ENCODE measurements at regions not wholly inside any gene's neighbourhood (a gene's known extent, or its start where the extent isn't known, plus 50 kb on each side); places are given as distances from the start of the nearest gene placed in this dataset.

GRCh38 chr6:154928325-154928922 lies 66.7 kb upstream of the TIAM2 start:
- no peak overlapping the region for H3K27ac ChIP-seq (ENCODE audit: low read depth, low read length)
- H3K23ac ChIP-seq (ENCODE audit: insufficient read length) = no peak overlapping the region
- CTCF ChIA-PET (ENCODE audit: partially characterized antibody) = interaction anchor here (0.5 to 10.4 kb wide), 65 partner anchors 9 to 353 kb away, joined by 3 to 98 read pairs (median 4); partner anchors contain the start of gene TIAM2
- TF ChIP-seq GABPA (IDR thresholded peaks at IDR 0.05; ENCODE audit: borderline replicate concordance, insufficient read depth, low read length) = no peak
- no peak for TF ChIP-seq GTF2F1 (IDR thresholded peaks at IDR 0.05; ENCODE audit: borderline replicate concordance, low read depth, low read length)
- TF ChIP-seq KDM4A (IDR thresholded peaks at IDR 0.05; ENCODE audit: low read depth, low read length, severe bottlenecking) = no peak
- TF ChIP-seq CHD1 (IDR thresholded peaks at IDR 0.05; ENCODE audit: low read depth, low read length) = no peak
- TF ChIP-seq TEAD4 (IDR thresholded peaks at IDR 0.05; ENCODE audit: low read depth, low read length) = 0 out of 2 replicates have a peak, but pooled peaks have one; percentile 7
- no peak for TF ChIP-seq NRF1 (IDR thresholded peaks at IDR 0.05; ENCODE audit: low read depth, low read length)
- TF ChIP-seq SRF (IDR thresholded peaks at IDR 0.05; ENCODE audit: low read depth, low read length) = no peak
- TF ChIP-seq JUN (IDR thresholded peaks at IDR 0.05; ENCODE audit: low read depth, low read length) = no peak
- 0 out of 2 replicates have a peak, but pooled peaks have one; percentile 12 for TF ChIP-seq CEBPB (IDR thresholded peaks at IDR 0.05; ENCODE audit: low read depth, low read length)
- no peak for TF ChIP-seq RXRA (IDR thresholded peaks at IDR 0.05; ENCODE audit: insufficient read depth, low read depth, low read length)
- TF ChIP-seq CTBP2 (IDR thresholded peaks at IDR 0.05; ENCODE audit: borderline replicate concordance, insufficient read depth, insufficient read length, low read length) = no peak
- no peak for TF ChIP-seq ATF3 (IDR thresholded peaks at IDR 0.05; ENCODE audit: insufficient read depth, low read depth, low read length)
- no peak for TF ChIP-seq POLR2A (IDR thresholded peaks at IDR 0.05; ENCODE audit: control extremely low read depth in 1 of 2, low read depth in 2 of 2, low read length in 2 of 2)
- no peak for TF ChIP-seq KDM1A (IDR thresholded peaks at IDR 0.05; ENCODE audit: borderline replicate concordance, low read length)

More at GRCh38 chr6:154928325-154928922, 66.7 kb upstream of the TIAM2 start:
- H2AK5ac ChIP-seq (ENCODE audit: low read depth, low read length) = no peak overlapping the region
- H3K79me2 ChIP-seq (ENCODE audit: control insufficient read depth in 1 of 2, insufficient read depth in 2 of 2, low read length in 2 of 2) = no peaks in the 10 kb centered on the region
- peaks cover 5 to 17% (median 7%) of the 10 kb centered on the region in 4 experiments for H3K4me1 ChIP-seq (replicated peaks in 1 of 4; ENCODE audit: control insufficient read depth in 3 of 4, insufficient read depth in 4 of 4, low read length in 3 of 4)
- H3K4me2 ChIP-seq (ENCODE audit: insufficient read depth in 1 of 2, low read depth in 2 of 2, low read length in 2 of 2) = no peak overlapping the region
- DNase-seq (ENCODE audit: low read depth in 1 of 2, low spot score in 2 of 2) (peak in 1 of 2 experiments; percentile 77), FAIRE-seq (peak; percentile 95)
- no peak overlapping the region for H2BK120ac ChIP-seq (replicated peaks; ENCODE audit: low read depth, low read length)
- no peak overlapping the region for H2AFZ ChIP-seq (ENCODE audit: low read length)
- no peak overlapping the region for H3K9ac ChIP-seq (replicated peaks in 1 of 4; ENCODE audit: extremely low read depth in 1 of 4, low read depth in 3 of 4, low read length in 3 of 4)
- H3K79me1 ChIP-seq (ENCODE audit: low read depth, low read length) = no peaks in the 10 kb centered on the region
- H4K20me1 ChIP-seq (replicated peaks in 1 of 2; ENCODE audit: control insufficient read depth in 1 of 2, insufficient read depth in 2 of 2, low read length in 2 of 2) = no peaks in the 10 kb centered on the region
- POLR2A ChIA-PET (ENCODE audit: partially characterized antibody) = interaction anchor here (1.4 kb wide), 1 partner anchor 68 kb away, joined by 3 read pairs; no protein-coding TSS in a partner anchor
- H3K27me3 ChIP-seq (replicated peaks in 1 of 4; ENCODE audit: control insufficient read depth in 3 of 4, extremely low read depth in 1 of 4, insufficient read depth in 3 of 4, low read length in 3 of 4) = no peaks in the 10 kb centered on the region
- H3K56ac ChIP-seq (replicated peaks; ENCODE audit: insufficient read length, low read depth, low read length) = no peak overlapping the region
- no peak overlapping the region for H4K5ac ChIP-seq (ENCODE audit: insufficient read length, low read depth, low read length)
- H3K36me3 ChIP-seq (ENCODE audit: control insufficient read depth in 2 of 4, insufficient read depth in 4 of 4, low read length in 3 of 4) = no peaks in the 10 kb centered on the region
- H2BK12ac ChIP-seq (ENCODE audit: low read depth, low read length) = no peak overlapping the region
- no peak overlapping the region for H3K18ac ChIP-seq (ENCODE audit: extremely low read depth, low read length)
- H3K23me2 ChIP-seq (ENCODE audit: low read depth, low read length) = peaks cover 2% of the 10 kb centered on the region; the same call in 1 of the 2 replicates
- no peak overlapping the region for H3K14ac ChIP-seq (ENCODE audit: insufficient read length)
- no peak overlapping the region for H3K4me3 ChIP-seq (ENCODE audit: extremely low read depth in 1 of 4, insufficient read depth in 2 of 4, low read depth in 3 of 4, low read length in 4 of 4)
- no peak overlapping the region for H2BK15ac ChIP-seq (ENCODE audit: low read length)
- no peak overlapping the region for H3K4ac ChIP-seq (replicated peaks; ENCODE audit: insufficient read length, low read depth, low read length)
- H4K8ac ChIP-seq (ENCODE audit: extremely low read depth, insufficient read depth, low read length) = no peak overlapping the region
- H4K91ac ChIP-seq (replicated peaks; ENCODE audit: insufficient read length, low read length) = no peak overlapping the region
- 33% methylated on average over 5 of the region's 5 CpGs; no CpG with 5 or more reads in 1 of the 2 experiments for WGBS, 2 experiments (ENCODE audit: extremely low coverage in 1 of 2, insufficient coverage in 1 of 2, insufficient read length in 1 of 2, insufficient replicate concordance in 2 of 2, low coverage in 1 of 2, low lambda C conversion rate in 2 of 2, missing lambda C conversion rate in 1 of 2)
- H2BK20ac ChIP-seq (ENCODE audit: low read length) = no peak overlapping the region
- H2BK5ac ChIP-seq (ENCODE audit: low read depth, low read length) = no peak overlapping the region
- H3K9me3 ChIP-seq (ENCODE audit: insufficient read depth in 2 of 2, low read depth in 1 of 2, low read length in 1 of 2) = no peaks in the 10 kb centered on the region

Measured in H1 (cell line).